Suprapubic skin (tissue), 3 donors: ENCODE measurements at regions not wholly inside any gene's neighbourhood (a gene's known extent, or its start where the extent isn't known, plus 50 kb on each side); places are given as distances from the start of the nearest gene placed in this dataset.

ENCODE experiments used
- POLR2A ChIP-seq, 2 donors: fragments of 450-650 bp; IDR thresholded peaks; one replicate each; pipeline ENCODE4 v1.6.1; 2017; ENCODE audit warnings: antibody characterized with exemption in 2 of 2, mild to moderate bottlenecking in 2 of 2, moderate library complexity in 2 of 2
- TF ChIP-seq, protein P1 (sequence below), 2 donors: fragments of 200-600 bp in 1 of 2; fragments of 450-650 bp in 1 of 2; sonication (generic) in 1 of 2; IDR thresholded peaks; one replicate each; pipeline ENCODE4 v1.5.1; 2016 to 2019; ENCODE audit warnings: antibody characterized with exemption in 2 of 2, mild to moderate bottlenecking in 1 of 2, moderate library complexity in 1 of 2

- TF ChIP-seq POLR2A (IDR thresholded peaks at IDR 0.05) = no peak
- TF ChIP-seq, protein P1, sequence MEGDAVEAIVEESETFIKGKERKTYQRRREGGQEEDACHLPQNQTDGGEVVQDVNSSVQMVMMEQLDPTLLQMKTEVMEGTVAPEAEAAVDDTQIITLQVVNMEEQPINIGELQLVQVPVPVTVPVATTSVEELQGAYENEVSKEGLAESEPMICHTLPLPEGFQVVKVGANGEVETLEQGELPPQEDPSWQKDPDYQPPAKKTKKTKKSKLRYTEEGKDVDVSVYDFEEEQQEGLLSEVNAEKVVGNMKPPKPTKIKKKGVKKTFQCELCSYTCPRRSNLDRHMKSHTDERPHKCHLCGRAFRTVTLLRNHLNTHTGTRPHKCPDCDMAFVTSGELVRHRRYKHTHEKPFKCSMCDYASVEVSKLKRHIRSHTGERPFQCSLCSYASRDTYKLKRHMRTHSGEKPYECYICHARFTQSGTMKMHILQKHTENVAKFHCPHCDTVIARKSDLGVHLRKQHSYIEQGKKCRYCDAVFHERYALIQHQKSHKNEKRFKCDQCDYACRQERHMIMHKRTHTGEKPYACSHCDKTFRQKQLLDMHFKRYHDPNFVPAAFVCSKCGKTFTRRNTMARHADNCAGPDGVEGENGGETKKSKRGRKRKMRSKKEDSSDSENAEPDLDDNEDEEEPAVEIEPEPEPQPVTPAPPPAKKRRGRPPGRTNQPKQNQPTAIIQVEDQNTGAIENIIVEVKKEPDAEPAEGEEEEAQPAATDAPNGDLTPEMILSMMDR (IDR thresholded peaks at IDR 0.05) = no peak
These were observed 122.3 kb upstream of the TMEM164 start for GRCh38 chrX:109880629-109881028.
